Left ventricle myocardium superior (tissue), 1 donor: ENCODE measurements at regions not wholly inside any gene's neighbourhood (a gene's known extent, or its start where the extent isn't known, plus 50 kb on each side); places are given as distances from the start of the nearest gene placed in this dataset.
"Not testable (repeated sequence)": the region's sequence is repeated elsewhere in the genome, so short reads cannot be mapped to it uniquely, and the experiment has no call there.

Source experiments
- ATAC-seq: fragments of 200-7000 bp; cut with Tn5 transposase; one replicate; pipeline ENCODE4 v1.9.1; 2020; ENCODE audit warnings: mild to moderate bottlenecking, moderate library complexity
- DNase-seq: peaks from one replicate; pipeline ENCODE4 v3.0.0-alpha.2; 2020
- intact Hi-C: fragments of 100-400 bp; cut with micrococcal nuclease; formaldehyde crosslinking; loops from one replicate; pipeline ENCODE4 v1.11.0; 2022
- donor health status: DM: no; HTN: yes; CAD: no; lungs with severe emphysema.

- no peak for DNase-seq
- ATAC-seq = no peak
- intact Hi-C loops = no loop called here
These were observed 458.8 kb upstream of the LCORL start for GRCh38 chr4:18480342-18480741.

- ATAC-seq = no peak
- DNase-seq = no peak
- intact Hi-C loops = no loop called here
These were observed 458.3 kb upstream of the LCORL start for GRCh38 chr4:18479825-18480224.

- intact Hi-C loops = no loop called here
- ATAC-seq = no peak
- no peak for DNase-seq
These were observed 442.5 kb upstream of the LCORL start for GRCh38 chr4:18463987-18464559.

GRCh38 chr4:18458465-18458864 is 436.9 kb upstream of the LCORL start:
- DNase-seq = no peak
- ATAC-seq = no peak
- intact Hi-C loops = no loop called here

- DNase-seq = no peak
- ATAC-seq = no peak
These were observed 432.8 kb upstream of the LCORL start for GRCh38 chr4:18454349-18454748.

GRCh38 chr4:18445110-18445509 is 423.6 kb upstream of the LCORL start:
- no peak for ATAC-seq
- no peak for DNase-seq
- intact Hi-C loops = no loop called here

More at GRCh38 chr4:18454349-18454748, 432.8 kb upstream of the LCORL start:
- intact Hi-C loops = no loop called here

GRCh38 chr4:18444206-18444605 is 422.7 kb upstream of the LCORL start:
- no peak for ATAC-seq
- no peak for DNase-seq
- intact Hi-C loops = no loop called here

GRCh38 chr4:18442957-18443356 is 421.4 kb upstream of the LCORL start:
- ATAC-seq (no peak), DNase-seq (no peak)
- intact Hi-C loops = no loop called here

- ATAC-seq (no peak), DNase-seq (no peak)
- intact Hi-C loops = no loop called here
These were observed 420.1 kb upstream of the LCORL start for GRCh38 chr4:18441676-18442075.

- no peak for DNase-seq
- ATAC-seq = no peak
- intact Hi-C loops = no loop called here
These were observed 419.6 kb upstream of the LCORL start for GRCh38 chr4:18441203-18441590.

- no peak for DNase-seq
- intact Hi-C loops = no loop called here
These were observed 419.1 kb upstream of the LCORL start for GRCh38 chr4:18440527-18441202.

GRCh38 chr4:18439311-18439710 is 417.8 kb upstream of the LCORL start:
- no peak for DNase-seq
- intact Hi-C loops = no loop called here
- no peak for ATAC-seq

More at GRCh38 chr4:18440527-18441202, 419.1 kb upstream of the LCORL start:
- ATAC-seq = no peak

GRCh38 chr4:18435781-18436180 is 414.2 kb upstream of the LCORL start:
- DNase-seq (no peak), ATAC-seq (no peak)
- intact Hi-C loops = no loop called here

GRCh38 chr4:18422685-18423084 is 401.1 kb upstream of the LCORL start:
- ATAC-seq = no peak

GRCh38 chr4:18421519-18421918 is 400.0 kb upstream of the LCORL start:
- no peak for DNase-seq
- ATAC-seq = no peak

More at GRCh38 chr4:18422685-18423084, 401.1 kb upstream of the LCORL start:
- no peak for DNase-seq
- intact Hi-C loops = no loop called here

GRCh38 chr4:18419780-18420179 is 398.2 kb upstream of the LCORL start:
- ATAC-seq (no peak), DNase-seq (no peak)
- intact Hi-C loops = no loop called here

More at GRCh38 chr4:18421519-18421918, 400.0 kb upstream of the LCORL start:
- intact Hi-C loops = no loop called here

- ATAC-seq, intact Hi-C loops, DNase-seq: not testable (repeated sequence)
These were observed 396.8 kb upstream of the LCORL start for GRCh38 chr4:18418195-18418898.

- intact Hi-C loops, ATAC-seq, DNase-seq: not testable (repeated sequence)
These were observed 396.1 kb upstream of the LCORL start for GRCh38 chr4:18417651-18418050.

- DNase-seq (no peak), ATAC-seq (no peak)
- intact Hi-C loops = no loop called here
These were observed 384.7 kb upstream of the LCORL start for GRCh38 chr4:18406264-18406663.

- intact Hi-C loops = no loop called here
- ATAC-seq (no peak), DNase-seq (no peak)
These were observed 383.5 kb upstream of the LCORL start for GRCh38 chr4:18405054-18405453.

- intact Hi-C loops = no loop called here
- no peak for ATAC-seq
- no peak for DNase-seq
These were observed 383.1 kb upstream of the LCORL start for GRCh38 chr4:18404642-18405041.
